Activated T-helper 17 cell treated with anti-CD3 and anti-CD28 coated beads, Interleukin-2, amount 50 U/mL, for 72 hours (primary cell): ENCODE measurements at regions not wholly inside any gene's neighbourhood (a gene's known extent, or its start where the extent isn't known, plus 50 kb on each side); places are given as distances from the start of the nearest gene placed in this dataset.

Experiments
- ATAC-seq: fragments of 150-1000 bp; cut with Tn5 transposase; replicated peaks from 2 replicates; pipeline ENCODE4 v1.10.0; 2021; ENCODE audit warnings: mild to moderate bottlenecking, moderate library complexity
- H3K27ac Mint-ChIP-seq: one replicate; pipeline ENCODE4 v1.8.0; 2022; ENCODE audit warnings: mixed read lengths
- H3K27me3 Mint-ChIP-seq: one replicate; pipeline ENCODE4 v1.8.0; 2022; ENCODE audit warnings: mixed read lengths
- H3K36me3 Mint-ChIP-seq: one replicate; pipeline ENCODE4 v1.8.0; 2022; ENCODE audit warnings: low read depth, mild to moderate bottlenecking, mixed read lengths
- H3K4me1 Mint-ChIP-seq: one replicate; pipeline ENCODE4 v1.8.0; 2022; ENCODE audit warnings: mixed read lengths
- H3K4me3 Mint-ChIP-seq: one replicate; pipeline ENCODE4 v1.8.0; 2022; ENCODE audit warnings: mild to moderate bottlenecking, mixed read lengths
- H3K9me3 Mint-ChIP-seq: one replicate; pipeline ENCODE4 v1.8.0; 2022; ENCODE audit warnings: mixed read lengths

DNA sequence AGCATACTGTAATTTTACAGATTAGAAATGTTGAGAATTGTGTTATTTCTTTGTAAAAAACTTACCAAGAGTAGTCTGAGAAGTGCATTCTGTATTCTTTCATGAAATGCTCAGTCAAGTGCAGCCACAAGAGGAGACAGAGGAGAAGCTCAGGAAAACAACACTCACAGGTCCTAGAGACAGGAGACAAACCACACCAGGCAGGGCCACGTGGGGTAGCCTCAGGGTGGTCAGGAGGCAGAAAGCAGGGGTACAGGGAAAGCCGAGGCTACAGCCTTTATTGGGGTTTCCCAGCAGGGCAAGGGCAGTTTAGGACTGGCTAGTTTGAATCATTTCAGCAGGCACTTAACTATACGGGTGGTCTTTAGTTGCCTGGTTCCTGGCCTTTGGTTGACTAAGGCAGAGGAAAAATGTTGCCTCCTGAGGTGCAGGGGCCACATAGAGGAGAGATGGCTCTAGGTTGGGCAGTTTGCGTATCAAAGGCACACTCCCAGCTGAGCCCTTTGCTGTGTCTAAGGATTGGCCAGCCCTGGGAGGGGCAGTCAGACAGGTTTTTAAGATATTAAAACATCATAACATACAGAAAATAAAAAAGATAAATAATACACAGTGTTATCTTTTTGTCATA is 230.9 kb upstream of the ANKRD55 start:
- Mint-ChIP-seq H3K9me3 (no peaks in the 10 kb centered on the region), H3K27ac (no peak overlapping the region), H3K27me3 (no peaks in the 10 kb centered on the region), H3K36me3 (no peaks in the 10 kb centered on the region), H3K4me1 (no peaks in the 10 kb centered on the region), H3K4me3 (no peak overlapping the region)
- ATAC-seq, result no peak

DNA sequence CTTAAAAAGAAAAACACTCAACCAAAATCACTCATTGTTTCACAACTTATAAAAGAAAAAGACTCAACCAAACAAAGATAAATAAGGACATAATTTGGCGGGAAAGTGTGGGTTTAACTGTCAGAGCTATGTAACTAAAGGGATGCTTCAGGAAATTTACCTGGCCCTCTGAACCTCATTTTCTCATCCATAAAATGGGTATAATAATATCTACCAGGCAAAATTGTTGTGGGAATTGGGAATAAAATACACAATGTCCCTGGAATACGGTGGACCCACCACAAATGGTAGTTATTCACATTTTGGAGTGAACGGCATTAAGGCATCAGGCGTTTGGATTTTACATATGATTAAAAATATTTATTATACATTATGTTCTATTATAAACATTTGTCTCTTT is 228.5 kb upstream of the ANKRD55 start:
- Mint-ChIP-seq H3K9me3 (no peaks in the 10 kb centered on the region), H3K36me3 (no peaks in the 10 kb centered on the region), H3K27ac (no peak overlapping the region), H3K27me3 (no peaks in the 10 kb centered on the region), H3K4me1 (no peaks in the 10 kb centered on the region), H3K4me3 (no peak overlapping the region)
- no peak for ATAC-seq

DNA sequence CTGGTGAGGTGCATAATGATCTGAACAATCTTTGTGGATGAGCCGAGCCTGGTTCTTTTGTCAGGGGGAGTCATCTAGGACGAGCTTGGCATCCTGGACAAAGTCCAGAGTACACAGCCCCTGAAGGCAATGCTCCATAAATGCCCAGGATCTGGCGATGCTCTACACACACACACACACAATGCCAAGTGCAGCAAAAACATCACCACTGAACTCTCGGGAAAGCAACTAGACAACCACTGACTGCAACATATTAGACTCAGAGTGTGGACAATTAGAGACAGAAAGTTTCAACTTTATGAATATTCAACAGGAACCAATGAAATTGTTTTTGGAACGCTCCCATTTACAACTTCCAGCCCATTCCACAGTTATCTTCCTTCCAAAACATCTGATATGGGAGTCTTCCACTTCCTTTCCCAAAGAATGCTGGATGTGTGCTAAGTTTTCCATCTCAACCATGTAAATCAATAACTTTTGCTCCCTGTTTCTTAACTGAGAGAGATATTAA is 227.6 kb upstream of the ANKRD55 start:
- Mint-ChIP-seq H3K27me3 (no peaks in the 10 kb centered on the region), H3K4me1 (no peaks in the 10 kb centered on the region), H3K9me3 (no peaks in the 10 kb centered on the region), H3K4me3 (no peak overlapping the region), H3K27ac (no peak overlapping the region), H3K36me3 (no peaks in the 10 kb centered on the region)
- ATAC-seq, result no peak

DNA sequence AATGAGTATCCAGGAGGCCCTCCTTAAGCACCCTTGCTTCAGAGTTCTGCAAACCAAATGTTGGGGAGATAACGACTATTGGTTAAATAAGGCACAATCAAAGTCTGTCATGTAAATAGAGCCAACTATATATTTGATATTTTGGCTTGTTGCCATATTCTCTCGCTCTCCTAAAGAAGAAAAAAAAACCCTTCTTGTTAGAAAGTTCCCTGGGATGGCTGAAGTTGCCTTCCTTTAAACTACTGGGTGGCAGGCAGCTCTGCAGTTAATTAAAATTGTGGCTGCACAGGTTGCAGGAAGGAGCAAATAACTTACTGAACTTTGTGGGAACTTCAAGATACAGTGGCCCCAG is 227.0 kb upstream of the ANKRD55 start:
- H3K4me3 Mint-ChIP-seq, result no peak overlapping the region
- H3K27me3 Mint-ChIP-seq, result no peaks in the 10 kb centered on the region
- no peaks in the 10 kb centered on the region for H3K36me3 Mint-ChIP-seq
- no peaks in the 10 kb centered on the region for H3K4me1 Mint-ChIP-seq
- no peak for ATAC-seq
- no peak overlapping the region for H3K27ac Mint-ChIP-seq
- H3K9me3 Mint-ChIP-seq, result no peaks in the 10 kb centered on the region

DNA sequence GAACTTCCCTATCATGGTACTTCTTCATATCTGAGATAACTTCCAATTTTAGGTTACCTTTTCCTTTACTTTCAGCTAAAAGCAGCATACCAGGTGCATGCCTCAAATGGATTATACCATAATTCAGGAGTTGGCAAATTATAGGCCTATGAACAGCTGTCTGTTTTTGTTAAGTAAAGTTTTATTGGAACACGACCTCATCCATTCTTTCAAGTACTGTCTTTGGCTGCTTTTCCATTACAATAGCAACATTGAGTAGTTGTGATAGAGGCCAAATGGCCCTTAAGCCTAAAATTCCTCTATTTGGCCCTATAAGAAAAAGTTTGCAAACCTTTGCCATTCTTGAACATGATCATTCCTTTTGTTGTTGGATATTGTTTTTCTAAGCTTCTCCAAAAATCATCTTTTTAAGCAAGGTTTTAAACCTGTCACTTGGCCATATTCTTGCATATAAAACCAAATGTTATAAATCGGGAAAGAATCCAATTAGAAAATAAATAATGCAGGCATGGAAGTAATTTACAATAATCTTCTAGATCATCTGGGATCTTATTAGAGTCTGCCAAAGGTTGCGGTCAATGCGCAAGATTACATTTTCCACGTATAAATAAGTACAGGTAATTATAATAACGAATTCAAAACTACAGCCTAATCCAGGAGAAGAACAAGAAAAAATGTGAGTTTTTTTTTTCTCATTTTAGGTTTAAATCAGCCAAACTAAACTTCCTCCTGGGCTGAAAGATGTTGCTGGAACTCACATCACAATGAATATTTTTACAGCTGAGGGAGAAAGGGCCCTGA is 226.5 kb upstream of the ANKRD55 start:
- Mint-ChIP-seq H3K4me3 (no peak overlapping the region), H3K4me1 (no peaks in the 10 kb centered on the region), H3K36me3 (no peaks in the 10 kb centered on the region), H3K27me3 (no peaks in the 10 kb centered on the region), H3K9me3 (no peaks in the 10 kb centered on the region), H3K27ac (no peak overlapping the region)
- no peak for ATAC-seq

DNA sequence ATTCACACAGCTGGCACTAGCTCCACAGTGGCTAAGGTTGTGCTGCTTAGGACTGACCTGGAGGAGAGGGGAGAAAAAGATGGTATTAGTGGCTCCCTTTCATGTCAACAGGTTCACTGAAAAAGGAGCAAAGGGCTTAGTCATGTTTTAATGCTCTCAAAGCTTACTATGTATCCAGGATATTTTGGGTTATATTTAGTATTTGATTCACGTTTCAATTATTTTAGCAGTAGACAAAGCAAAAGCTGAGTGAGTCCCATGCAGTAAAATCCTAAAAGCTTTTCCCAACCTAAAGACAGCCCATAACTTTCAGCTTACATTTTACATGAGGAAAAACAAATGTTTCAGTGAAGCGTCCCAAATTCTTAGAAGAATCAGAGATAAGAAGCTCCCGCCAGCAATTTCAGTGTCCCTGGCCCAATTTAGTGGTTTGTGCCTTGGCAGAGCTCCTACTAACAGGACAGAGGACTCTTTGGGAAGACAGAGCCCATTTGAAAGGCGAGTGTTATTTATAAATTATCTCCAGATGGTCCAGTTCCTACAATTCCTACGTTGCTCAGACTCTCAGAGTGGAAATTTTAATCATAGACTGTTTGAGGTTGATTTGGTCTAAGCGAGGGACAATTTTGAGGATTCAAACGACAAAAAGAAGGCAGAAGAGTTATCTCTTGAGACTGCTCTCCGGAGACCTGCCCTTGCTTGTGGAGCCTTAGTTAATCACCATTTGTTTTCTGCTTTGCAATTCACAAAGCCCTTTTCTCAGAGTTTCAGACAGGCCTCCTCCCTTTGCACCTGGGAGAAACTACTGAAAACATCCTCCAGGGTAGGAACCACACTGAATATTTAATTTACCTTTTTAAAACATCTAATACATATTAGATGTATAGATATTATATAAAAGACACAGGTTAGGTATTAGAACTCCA is 225.0 kb upstream of the ANKRD55 start:
- ATAC-seq, result no peak
- H3K4me1 Mint-ChIP-seq, result no peaks in the 10 kb centered on the region
- H3K27me3 Mint-ChIP-seq, result no peaks in the 10 kb centered on the region
- H3K36me3 Mint-ChIP-seq, result no peaks in the 10 kb centered on the region
- no peak overlapping the region for H3K27ac Mint-ChIP-seq
- H3K9me3 Mint-ChIP-seq, result no peaks in the 10 kb centered on the region
- no peak overlapping the region for H3K4me3 Mint-ChIP-seq

DNA sequence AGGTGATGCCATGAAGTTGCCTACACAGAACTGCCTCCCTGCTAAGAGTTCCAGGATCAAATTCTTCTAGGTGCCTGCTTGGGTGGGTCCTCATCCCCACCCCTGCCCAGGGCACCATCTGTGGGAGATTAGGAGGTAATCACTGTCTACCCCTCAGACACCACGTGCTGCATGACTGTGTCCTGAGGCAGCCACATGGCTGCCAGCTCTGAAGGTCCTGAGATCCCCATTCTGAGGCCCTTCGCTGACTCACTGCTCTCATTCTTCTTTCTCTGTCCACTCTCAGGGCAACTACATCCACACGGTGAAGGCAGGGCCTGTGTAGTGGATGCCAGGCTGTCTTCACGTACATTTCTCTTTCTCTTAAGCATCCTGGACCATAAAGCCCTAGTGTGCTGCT is 222.9 kb upstream of the ANKRD55 start:
- H3K4me1 Mint-ChIP-seq, result no peaks in the 10 kb centered on the region
- no peak overlapping the region for H3K27ac Mint-ChIP-seq
- H3K27me3 Mint-ChIP-seq, result no peaks in the 10 kb centered on the region
- no peaks in the 10 kb centered on the region for H3K9me3 Mint-ChIP-seq
- no peaks in the 10 kb centered on the region for H3K36me3 Mint-ChIP-seq
- ATAC-seq, result no peak
- no peak overlapping the region for H3K4me3 Mint-ChIP-seq

DNA sequence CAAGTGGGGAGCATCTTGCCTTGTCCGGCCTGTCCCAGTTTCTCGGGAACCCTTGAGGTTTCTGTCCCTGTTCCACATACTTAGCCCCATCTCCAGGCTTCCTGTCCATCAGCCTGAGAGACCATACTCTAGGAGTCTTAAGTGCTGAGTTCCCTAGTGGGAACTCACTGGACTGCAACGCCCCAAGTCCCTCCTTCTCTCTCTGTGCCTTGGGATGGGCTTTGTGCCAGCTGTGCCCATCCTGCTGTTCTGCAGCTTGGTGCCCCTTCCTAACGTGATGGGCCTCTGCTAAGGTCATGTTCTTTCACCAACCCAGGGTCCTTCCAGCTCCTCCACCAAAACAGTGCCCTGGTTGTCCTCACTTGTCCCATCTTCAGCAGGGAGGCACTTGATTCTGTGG is 222.3 kb upstream of the ANKRD55 start:
- Mint-ChIP-seq H3K27ac (no peak overlapping the region), H3K36me3 (no peaks in the 10 kb centered on the region), H3K27me3 (no peaks in the 10 kb centered on the region), H3K9me3 (no peaks in the 10 kb centered on the region), H3K4me1 (no peaks in the 10 kb centered on the region), H3K4me3 (no peak overlapping the region)
- no peak for ATAC-seq

DNA sequence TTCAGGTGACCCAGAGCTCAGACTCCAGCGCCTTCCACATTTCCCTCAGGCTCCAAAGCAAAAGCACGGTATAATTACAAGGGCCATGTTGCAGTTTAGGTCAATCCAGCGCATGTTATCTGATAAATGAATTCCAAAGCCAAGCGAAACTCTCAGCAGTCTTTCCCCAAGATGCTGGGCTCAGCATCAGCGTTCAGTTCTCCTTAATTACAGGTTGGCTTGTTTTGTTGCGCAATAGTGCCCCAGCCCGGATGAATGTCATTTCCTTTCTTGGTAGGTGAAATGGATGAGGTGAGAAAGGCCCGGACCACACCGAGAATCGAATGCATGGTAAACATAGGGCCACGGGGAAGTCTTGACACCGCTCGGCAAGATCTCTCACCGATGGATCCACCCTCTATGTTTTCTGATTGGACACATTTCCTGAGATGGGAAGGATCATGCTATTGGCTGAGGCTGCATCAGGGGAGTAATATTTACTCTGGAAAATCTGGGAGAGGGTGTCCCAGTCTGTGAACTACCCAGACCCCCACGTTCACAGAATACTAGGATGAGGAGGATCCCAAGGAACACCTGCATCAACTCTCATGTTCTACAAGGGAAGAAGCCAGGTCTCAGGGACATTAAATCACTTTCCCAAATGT is 221.2 kb upstream of the ANKRD55 start:
- Mint-ChIP-seq H3K9me3 (no peaks in the 10 kb centered on the region), H3K4me1 (no peaks in the 10 kb centered on the region), H3K4me3 (no peak overlapping the region), H3K36me3 (no peaks in the 10 kb centered on the region), H3K27ac (no peak overlapping the region), H3K27me3 (no peaks in the 10 kb centered on the region)
- ATAC-seq, result no peak

DNA sequence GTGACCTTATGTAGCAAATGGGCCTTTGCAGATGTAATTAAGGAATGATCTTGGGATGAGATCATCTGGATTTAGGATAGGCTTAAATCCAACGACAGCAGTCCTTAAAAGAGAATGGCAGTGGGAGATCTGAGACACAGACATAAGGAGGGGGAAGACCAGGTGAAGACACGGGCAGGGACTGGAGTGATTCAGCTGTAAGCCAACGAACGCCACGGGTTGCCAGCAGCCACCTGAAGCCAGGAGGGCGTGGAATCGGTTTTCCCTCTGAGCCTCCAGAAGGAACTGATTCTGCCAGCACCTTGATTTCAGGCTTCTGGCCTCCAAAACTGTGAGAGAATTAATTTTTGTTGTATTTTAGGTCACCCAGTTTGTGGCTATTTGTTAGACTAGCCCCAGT is 218.6 kb upstream of the ANKRD55 start:
- Mint-ChIP-seq H3K4me1 (no peaks in the 10 kb centered on the region), H3K27me3 (no peaks in the 10 kb centered on the region), H3K36me3 (no peaks in the 10 kb centered on the region), H3K9me3 (no peaks in the 10 kb centered on the region), H3K27ac (no peak overlapping the region), H3K4me3 (no peak overlapping the region)
- ATAC-seq, result no peak

DNA sequence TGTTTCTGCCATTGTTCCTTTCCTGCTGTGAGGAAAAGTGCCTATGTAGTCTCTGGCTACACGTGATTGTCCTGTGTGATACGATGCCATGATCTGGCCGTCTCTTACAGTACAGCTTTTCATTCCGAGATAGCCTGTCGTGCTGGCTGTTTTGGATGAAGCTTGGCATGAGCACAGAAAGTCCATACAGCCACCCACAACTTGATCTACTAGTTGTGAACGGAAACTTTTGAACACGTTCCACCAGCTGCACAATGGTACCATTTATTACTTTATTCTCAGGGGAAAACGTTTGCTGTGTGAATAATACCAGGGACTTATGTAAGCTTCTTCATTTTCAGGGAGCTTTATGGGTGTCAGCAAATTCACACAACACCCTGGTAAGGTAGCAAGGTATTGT is 217.6 kb upstream of the ANKRD55 start:
- Mint-ChIP-seq H3K9me3 (no peaks in the 10 kb centered on the region), H3K4me3 (no peak overlapping the region), H3K4me1 (no peaks in the 10 kb centered on the region), H3K27ac (no peak overlapping the region), H3K27me3 (no peaks in the 10 kb centered on the region), H3K36me3 (no peaks in the 10 kb centered on the region)
- no peak for ATAC-seq

DNA sequence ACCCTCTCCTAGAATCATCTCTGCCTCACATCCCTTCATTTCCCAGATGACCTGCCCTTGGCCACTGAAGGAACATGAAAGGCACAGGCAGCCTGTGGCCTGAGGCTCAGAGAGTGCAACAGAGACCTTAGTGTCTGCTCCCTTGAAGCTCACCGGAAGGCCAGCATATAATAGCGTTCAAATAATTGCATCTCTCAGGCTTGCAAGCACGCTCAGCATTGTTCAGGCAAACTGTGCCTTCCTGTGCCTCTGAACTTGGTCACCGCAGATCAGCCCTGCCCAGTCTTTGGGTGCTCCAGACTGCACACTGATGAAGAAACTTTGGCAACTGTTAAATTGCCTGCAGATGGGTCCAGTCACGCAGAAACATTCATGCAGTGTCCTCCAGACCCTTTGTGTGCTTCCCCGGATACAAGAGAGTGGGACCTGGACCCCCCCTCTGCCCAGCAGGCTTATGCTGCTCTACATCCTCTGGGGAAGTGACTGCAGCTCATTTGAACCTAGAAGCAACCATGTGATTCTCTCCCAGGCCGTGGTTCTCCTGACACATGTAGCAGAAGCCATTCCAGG is 216.0 kb upstream of the ANKRD55 start:
- no peak for ATAC-seq
- H3K9me3 Mint-ChIP-seq, result no peaks in the 10 kb centered on the region
- no peak overlapping the region for H3K4me3 Mint-ChIP-seq
- no peaks in the 10 kb centered on the region for H3K36me3 Mint-ChIP-seq
- no peaks in the 10 kb centered on the region for H3K4me1 Mint-ChIP-seq
- H3K27me3 Mint-ChIP-seq, result no peaks in the 10 kb centered on the region
- no peak overlapping the region for H3K27ac Mint-ChIP-seq

DNA sequence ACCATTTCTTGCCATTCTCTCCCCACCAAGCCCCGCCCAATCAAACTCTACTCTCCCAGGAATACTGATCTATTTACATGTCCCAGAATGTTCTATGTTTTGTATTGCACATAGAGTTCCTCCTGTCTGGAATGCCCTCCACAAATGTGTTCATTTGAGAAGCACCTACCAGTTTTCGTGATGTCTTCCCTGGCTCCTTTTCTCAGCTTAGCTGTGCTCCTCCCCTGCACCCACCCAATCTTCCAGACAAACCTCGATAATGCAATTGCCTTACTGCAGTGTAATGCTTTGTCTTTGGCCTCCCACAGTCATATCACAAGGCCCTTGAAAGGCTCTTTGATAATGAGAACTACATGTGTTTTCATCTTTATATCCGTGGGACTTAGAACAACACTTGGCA is 214.5 kb upstream of the ANKRD55 start:
- H3K4me1 Mint-ChIP-seq, result no peaks in the 10 kb centered on the region
- H3K36me3 Mint-ChIP-seq, result no peaks in the 10 kb centered on the region
- no peak overlapping the region for H3K4me3 Mint-ChIP-seq
- no peaks in the 10 kb centered on the region for H3K9me3 Mint-ChIP-seq
- no peaks in the 10 kb centered on the region for H3K27me3 Mint-ChIP-seq
- no peak for ATAC-seq
- no peak overlapping the region for H3K27ac Mint-ChIP-seq

DNA sequence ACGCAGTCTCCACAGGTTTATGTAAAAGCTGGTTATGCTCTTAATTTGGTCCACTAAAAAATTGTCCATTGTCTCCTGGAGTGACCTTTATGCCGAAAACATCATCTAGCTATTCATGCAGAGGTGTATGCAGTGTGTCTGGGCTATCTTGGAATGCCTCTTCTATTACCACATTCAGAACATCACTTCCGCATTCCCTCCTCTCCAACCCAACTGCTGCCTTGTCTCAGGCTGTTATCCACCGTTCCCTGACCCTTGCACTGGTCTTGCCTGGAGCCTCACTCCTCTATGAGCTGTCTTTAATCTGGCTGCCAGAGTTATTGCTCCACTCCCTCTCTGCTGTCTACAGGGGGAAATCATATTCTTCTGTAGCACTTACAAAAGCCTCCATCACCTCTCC is 214.1 kb upstream of the ANKRD55 start:
- ATAC-seq, result no peak
- Mint-ChIP-seq H3K4me3 (no peak overlapping the region), H3K36me3 (no peaks in the 10 kb centered on the region), H3K27ac (no peak overlapping the region), H3K9me3 (no peaks in the 10 kb centered on the region), H3K4me1 (no peaks in the 10 kb centered on the region), H3K27me3 (no peaks in the 10 kb centered on the region)
